Fibroblast of the conjunctiva (primary cell): ENCODE measurements at regions not wholly inside any gene's neighbourhood (a gene's known extent, or its start where the extent isn't known, plus 50 kb on each side); places are given as distances from the start of the nearest gene placed in this dataset.
A peak's percentile ranks its signal among the peaks of the same experiment; 100 is the strongest.
"Not testable (repeated sequence)": the region's sequence is repeated elsewhere in the genome, so short reads cannot be mapped to it uniquely, and the experiment has no call there.

Source experiments
- DNase-seq: peaks from one replicate; pipeline ENCODE4 v3.0.0-alpha.2; 2010; ENCODE audit warnings: low read depth

- no peak for DNase-seq
Observed at GRCh38 chr7:145464287-145464686, 628.4 kb upstream of the TPK1 start.

GRCh38 chr7:145462463-145462862 is 626.6 kb upstream of the TPK1 start:
- no peak for DNase-seq

GRCh38 chr7:145434811-145435210 is 599.0 kb upstream of the TPK1 start:
- DNase-seq = no peak

GRCh38 chr7:145431834-145432233 is 596.0 kb upstream of the TPK1 start:
- DNase-seq = no peak

DNA sequence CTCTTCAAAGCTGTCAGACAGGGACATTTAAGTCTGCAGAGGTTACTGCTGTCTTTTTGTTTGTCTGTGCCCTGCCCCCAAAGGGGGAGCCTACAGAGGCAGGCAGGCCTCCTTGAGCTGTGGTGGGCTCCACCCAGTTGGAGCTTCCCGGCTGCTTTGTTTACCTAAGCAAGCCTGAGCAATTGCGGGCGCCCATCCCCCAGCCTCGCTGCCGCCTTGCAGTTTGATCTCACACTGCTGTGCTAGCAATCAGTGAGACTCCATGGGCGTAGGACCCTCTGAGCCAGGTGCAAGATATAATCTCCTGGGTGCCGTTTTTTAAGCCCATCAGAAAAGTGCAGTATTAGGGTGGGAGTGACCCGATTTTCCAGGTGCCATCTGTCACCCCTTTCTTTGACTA is 582.6 kb upstream of the TPK1 start:
- DNase-seq = not testable (repeated sequence)

- no peak for DNase-seq
Observed at GRCh38 chr7:145411066-145411465, 575.2 kb upstream of the TPK1 start.

- peak; percentile 82 for DNase-seq
Observed at GRCh38 chr7:145398758-145399157, 562.9 kb upstream of the TPK1 start.

DNA sequence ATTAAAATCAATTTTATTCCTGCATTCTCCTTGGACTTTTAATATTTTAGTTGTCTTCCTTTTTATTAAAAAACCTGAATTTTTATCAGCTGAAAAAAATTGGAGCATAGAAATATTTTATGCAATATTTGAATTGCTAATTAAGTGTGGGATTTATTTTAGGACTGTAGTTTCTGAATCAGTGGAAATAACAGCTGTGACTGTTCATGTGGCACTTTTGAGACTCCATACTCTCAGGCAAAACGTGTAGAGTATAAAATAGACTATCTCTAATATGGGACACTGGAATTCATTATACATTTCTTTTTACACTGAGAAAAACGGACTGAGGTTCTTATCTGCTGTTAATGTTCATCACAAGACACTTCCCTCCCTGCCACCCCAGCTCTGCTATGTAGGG is 558.3 kb upstream of the TPK1 start:
- no peak for DNase-seq

DNA sequence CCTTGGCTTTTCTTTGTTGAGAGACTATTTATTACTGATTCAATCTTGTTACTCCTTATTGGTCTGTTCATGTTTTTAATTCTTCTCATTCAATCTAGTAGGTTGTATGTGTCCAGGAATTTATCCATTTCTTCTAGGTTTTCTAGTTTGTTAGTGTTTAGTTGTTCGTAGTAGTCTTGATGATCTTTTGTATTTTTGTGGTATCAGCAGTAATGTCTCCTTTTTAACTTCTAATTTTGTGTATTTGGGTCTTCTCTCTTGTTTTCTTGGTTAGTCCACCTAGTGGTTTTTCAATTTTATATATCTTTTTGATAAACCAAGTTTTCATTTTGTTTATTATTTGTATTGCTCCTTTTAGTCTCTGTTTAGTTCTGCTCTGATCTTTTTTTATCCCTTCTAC is 546.9 kb upstream of the TPK1 start:
- DNase-seq = no peak

- DNase-seq = no peak
Observed at GRCh38 chr7:145378197-145378596, 542.3 kb upstream of the TPK1 start.

DNA sequence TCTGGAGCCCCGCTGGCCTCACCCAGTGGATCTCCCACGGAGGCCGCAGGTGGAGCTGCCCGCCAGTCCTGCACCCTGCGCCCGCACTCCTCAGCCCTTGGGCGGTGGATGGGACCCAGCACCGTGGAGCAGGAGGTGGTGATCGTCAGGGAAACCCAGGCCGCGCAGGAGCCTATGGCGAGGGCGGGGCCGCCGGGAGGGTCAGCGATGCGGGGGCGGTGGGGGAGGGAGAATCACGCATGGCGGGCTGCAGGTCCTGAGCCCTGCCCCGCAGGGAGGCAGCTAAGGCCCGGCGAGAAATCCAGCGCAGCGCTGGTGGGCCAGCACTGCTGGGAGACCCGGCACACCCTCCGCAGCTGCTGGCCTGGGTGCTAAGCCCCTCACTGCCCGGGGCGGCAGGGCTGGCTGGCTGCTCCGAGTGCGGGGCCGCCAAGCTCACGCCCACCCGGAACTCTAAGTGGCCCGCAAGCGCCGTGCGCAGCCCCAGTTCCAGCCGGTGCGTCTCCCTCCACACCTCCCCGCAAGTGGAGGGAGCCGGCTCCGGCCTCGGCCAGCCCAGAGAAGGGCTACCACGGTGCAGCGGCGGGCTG is 524.8 kb upstream of the TPK1 start:
- no peak for DNase-seq

GRCh38 chr7:145350334-145350733 is 514.5 kb upstream of the TPK1 start:
- DNase-seq = no peak

GRCh38 chr7:145349452-145349851 is 513.6 kb upstream of the TPK1 start:
- not testable (repeated sequence) for DNase-seq

DNA sequence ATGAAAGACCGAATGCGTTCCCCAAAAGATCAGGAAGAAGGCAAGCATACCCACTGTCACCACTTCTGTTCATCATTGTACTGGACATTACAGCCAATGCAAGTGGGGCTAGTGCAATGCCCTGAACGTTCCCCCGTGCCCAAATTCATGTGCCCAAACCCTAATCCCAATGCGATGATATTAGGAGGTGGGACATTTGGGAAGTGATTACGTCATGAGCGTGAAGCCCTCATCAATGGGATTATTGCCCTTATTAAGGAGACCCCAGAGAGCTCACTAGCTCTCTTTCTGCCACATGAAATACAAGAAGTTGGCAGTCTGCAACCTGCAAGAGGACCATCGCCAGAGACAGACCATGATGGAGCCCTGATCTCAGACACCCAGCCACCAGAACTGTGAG is 511.4 kb upstream of the TPK1 start:
- no peak for DNase-seq

DNA sequence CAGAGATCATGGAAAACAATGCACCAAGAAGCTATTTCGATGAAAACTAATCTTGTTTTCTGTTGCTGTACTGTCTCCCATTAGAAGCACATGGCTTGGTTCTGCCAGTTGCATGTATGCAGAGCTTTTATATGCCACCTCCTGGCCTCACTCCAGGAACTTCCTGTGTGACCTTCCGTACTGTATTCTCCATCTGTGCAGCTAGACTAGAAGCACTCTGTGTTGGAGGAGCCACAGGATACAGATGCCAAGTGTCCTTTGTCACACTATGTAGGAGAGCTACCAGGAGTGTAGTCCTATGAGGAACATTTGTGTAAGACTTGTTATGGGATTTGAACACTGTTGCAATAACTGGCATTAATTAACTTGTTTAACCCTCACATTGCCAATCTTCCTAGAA is 503.5 kb upstream of the TPK1 start:
- DNase-seq = no peak

GRCh38 chr7:145331522-145331921 is 495.7 kb upstream of the TPK1 start:
- no peak for DNase-seq

- DNase-seq = no peak
Observed at GRCh38 chr7:145331076-145331475, 495.2 kb upstream of the TPK1 start.

GRCh38 chr7:145327646-145328045 is 491.8 kb upstream of the TPK1 start:
- no peak for DNase-seq

GRCh38 chr7:145324081-145324480 is 488.2 kb upstream of the TPK1 start:
- DNase-seq = no peak

DNA sequence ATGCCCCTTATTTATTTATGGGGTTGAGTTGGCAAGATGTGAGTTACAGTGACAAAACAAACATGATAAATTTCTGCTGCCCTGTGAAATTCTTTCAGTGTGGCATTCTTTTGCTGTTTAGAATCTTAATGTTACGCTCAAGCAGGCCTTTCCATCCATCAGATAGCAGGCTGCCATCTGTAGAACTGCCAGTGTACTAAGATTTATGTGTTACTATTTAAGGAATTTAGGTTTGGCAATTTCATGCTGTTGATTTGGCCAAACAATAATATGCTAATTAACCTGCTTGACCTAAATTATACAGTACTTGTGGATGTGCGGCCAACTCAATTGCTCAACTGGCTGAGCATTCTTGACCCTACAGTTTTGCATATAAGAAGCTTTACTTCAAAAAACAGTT is 477.7 kb upstream of the TPK1 start:
- peak; percentile 31 for DNase-seq

GRCh38 chr7:145293754-145294153 is 457.9 kb upstream of the TPK1 start:
- no peak for DNase-seq

- DNase-seq = no peak
Observed at GRCh38 chr7:145293228-145293701, 457.4 kb upstream of the TPK1 start.

DNA sequence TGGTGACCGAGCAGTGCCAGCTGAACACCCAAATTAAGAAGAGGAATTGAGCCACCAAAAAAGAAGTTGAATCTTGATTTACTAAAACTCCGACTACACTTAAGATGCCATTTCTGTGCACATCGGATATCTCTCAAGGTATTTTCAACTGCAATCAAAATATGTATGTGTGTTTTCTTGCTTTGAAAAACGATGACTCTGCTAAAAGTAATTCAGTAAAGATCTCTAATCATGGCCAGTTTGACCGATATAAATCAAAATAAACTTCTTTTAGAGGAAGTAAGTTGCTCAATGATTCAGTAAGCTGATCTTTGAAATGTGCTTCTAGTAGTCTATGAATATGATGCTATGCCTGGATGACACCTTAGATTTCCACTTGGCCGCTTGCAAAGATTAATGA is 453.5 kb upstream of the TPK1 start:
- no peak for DNase-seq

GRCh38 chr7:145276118-145276517 is 440.3 kb upstream of the TPK1 start:
- no peak for DNase-seq
